ENCODE measurements at regions not wholly inside any gene's neighbourhood (a gene's known extent, or its start where the extent isn't known, plus 50 kb on each side); places are given as distances from the start of the nearest gene placed in this dataset.
A peak's percentile ranks its signal among the peaks of the same experiment; 100 is the strongest.
"Not testable (repeated sequence)": the region's sequence is repeated elsewhere in the genome, so short reads cannot be mapped to it uniquely, and the experiment has no call there.

DNA sequence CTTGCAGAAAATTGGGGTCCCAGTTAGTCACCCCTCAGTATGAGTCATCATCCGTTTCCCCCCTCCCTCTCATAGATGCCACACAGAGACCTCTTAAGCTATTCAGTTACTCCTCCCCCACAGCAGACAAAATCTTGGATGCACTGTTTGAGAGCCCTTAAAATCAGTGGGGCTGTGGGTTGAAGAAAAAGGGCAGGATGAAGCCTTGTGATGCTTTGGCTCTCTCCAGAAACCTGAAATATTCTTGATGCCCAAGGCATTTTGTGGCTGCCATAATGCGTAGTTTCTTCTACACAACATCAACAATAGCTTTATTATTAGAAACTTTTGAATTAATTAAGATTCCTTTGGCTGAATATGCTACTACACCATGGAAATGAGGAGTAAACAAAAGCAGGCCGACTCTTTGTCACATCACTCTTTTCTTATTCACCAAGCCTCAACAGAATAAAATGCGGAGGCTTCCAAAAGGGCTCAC lies 133.8 kb downstream of the MRPS30 start:
- DNase-seq (ENCODE audit: low read depth, low spot score) = no peak

DNA sequence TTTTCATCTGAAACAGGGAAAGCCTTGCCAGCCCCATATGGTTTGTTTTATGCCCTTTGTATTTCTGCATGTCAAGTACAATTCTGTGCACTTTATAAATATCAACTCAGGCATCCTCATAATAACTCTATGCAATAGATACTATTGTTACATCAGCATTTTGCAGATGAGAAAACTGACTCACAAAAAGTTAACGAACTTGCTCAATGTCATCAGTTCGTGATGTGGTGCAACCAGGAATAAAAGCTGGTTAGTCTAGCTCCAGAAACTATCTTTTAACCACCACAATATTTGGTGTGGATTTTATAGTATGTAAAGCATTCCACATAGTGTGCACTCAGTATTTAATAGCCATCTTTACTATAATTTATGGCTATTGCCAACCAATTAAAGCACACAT lies 134.9 kb downstream of the MRPS30 start:
- no peak for DNase-seq (ENCODE audit: low read depth, low spot score)

DNA sequence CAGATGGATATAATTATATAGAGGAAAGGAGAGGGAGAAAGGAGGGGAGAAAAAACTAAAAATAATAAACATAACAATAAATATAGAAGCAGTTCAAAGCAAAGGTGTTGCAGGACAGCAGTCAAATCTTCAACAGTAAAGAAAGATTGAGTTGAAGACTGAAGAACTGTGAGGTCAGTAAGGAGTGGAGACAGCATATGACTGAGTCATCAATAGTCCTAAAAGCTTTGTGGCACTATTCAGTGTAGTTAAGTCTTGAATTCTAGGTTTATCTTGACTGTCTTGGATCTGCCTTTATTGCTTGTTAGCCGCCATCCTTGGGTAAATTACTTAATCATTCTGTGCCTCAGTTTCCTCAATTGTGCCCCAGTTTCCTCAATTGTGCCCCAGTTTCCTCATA lies 137.0 kb downstream of the MRPS30 start:
- DNase-seq (ENCODE audit: low read depth, low spot score) = no peak

DNA sequence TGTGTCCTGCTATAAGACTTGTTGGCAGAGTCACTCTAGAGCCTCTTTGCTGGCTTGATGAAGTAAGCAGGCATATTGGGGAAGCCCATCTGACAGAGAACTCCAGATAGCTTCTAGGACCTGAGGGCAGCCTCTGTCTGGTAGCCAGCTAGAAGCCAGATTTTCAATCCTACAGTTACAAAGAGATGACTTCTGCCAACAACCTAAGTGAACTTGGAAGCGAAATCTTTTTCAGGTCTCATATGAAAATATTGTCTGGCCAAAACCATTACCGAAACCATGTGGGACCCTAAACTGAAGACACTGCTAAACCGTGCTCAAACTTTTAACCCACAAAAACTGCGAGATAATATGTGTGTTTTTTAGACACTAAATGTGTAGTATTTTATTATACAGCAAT lies 140.9 kb downstream of the MRPS30 start:
- DNase-seq (ENCODE audit: low read depth, low spot score) = no peak

DNA sequence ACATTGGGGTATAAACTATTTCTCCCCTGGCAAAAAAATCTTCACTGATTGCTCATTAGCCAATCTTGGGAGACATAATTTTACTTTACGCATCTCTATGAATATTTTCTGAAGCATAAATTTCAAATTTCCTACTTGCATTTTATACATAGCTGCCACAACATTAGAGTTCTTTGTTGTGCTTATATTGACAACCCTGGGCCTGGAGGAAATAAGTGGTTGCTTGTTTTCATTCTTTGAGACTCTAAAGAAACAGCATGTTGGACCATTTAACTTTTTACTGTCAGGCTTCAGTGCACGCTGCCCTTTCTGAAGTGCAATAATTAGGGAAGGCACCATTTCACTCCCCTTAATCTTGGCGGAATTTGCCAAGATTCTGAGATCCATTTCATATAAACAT lies 142.6 kb downstream of the MRPS30 start:
- no peak for DNase-seq (ENCODE audit: low read depth, low spot score)

DNA sequence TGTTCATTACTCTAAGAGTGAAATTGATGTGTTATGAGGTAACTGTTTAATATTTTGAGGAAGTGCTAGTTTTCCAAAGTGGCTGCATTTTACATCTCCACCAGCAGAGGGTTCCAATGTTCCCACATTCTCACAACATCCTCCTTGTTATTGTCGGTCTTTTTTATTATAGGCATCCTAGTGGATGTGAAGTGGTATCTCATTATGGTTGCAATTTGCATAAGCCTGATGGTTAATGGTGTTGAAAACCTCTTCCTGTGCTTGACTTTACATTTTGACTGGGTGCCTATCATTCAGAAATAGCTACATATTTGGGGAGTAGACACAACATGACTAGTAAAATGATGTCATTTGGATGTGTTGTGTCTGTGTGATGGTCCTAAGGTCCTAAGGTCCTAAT lies 143.6 kb downstream of the MRPS30 start:
- no peak for DNase-seq (ENCODE audit: low read depth, low spot score)

DNA sequence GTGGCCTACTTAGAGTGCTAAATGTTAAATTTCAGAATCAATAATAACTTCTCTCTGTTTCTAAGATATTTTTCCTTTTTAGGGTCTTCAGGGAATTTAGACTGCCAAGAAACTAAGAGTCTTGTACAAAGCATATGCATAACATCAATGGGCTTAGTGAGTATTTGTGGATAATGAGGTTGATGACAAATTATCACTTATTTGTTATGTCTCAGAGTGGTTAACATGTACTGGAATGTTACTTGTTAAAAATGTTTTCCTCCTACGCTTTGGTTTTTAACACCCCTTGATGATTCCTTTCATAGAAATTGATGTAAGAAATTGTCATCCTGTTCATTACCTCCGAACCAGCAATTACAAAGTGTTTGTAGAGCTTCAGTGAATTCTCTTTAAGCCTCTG lies 144.3 kb downstream of the MRPS30 start:
- DNase-seq (ENCODE audit: low read depth, low spot score) = no peak

DNA sequence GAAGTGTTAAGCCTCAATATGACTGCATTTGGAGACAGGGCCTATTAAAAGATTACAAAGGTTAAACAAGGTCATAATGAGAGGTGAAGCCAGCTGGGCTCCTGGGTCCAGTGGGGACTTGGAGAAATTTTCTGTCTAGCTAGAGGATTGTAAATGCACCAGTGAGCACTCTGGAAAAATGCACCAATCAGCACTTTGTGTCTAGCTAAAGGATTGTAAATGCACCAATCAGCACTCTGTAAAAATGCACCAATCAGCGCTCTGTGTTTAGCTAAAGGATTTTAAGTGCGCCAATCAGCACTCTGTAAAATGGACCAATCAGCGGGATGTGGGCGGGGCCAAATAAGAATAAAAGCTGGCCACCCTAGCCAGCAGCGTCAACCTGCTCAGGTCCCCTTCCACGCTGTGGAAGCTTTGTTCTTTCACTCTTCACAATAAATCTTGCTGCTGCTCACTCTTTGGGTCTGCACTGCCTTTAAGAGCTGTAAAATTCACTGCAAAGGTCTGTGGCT lies 150.3 kb downstream of the MRPS30 start:
- DNase-seq (ENCODE audit: low read depth, low spot score) = not testable (repeated sequence)

DNA sequence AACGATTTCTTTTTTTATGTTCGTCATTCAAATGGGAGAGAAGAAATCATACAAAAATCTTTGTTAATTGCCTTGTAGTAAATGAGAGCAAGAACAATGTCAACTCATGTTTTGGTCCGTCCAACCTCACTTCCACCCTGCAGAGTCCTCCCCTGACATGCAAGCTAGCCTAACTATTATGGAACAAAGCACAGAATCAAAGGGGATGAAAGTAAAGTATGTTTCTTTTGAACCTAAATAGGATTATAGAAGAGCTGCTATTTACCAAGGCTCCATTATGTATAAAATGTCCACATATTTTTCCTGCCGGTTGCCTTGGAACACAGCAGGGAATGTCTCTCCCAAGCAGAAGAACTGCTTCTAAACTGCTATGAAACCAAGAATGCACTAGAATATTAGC lies 161.1 kb downstream of the MRPS30 start:
- no peak for DNase-seq (ENCODE audit: low read depth, low spot score)

DNA sequence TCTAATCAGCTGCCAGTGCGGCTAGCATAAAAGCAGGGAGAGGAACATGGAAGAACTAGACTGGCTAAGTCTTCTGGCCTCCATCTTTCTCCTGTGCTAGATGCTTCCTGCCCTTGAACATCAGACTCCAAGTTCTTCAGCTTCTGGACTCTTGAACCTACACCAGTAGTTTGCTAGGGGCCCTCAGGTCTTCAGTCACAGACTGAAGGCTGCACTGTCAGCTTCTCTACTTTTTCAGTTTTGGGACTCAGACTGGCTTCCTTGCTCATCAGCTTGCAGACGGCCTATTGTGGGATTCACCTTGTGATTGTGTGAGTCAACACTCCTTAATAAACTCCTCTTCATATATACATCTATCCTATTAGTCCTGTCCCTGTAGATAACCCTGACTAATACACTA lies 162.2 kb downstream of the MRPS30 start:
- DNase-seq (ENCODE audit: low read depth, low spot score) = not testable (repeated sequence)

DNA sequence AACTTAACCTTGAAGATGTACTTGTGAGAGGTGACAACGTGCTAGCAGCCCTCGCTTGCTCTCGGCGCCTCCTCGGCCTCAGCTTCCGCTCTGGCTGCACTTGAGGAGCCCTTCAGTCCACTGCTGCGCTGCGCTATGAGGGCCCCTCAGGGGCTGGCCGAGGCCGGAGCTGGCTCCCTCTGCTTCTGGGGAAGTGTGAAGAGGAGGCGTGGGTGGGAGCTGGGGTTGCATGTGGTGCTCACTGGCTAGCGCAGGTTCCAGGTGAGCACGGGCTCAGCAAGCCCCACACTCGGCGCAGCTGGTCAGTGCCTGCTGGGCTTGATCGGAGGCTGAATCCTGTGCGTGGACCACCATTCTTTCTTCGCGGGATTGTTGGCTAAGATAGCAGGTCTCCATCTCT lies 166.1 kb downstream of the MRPS30 start:
- DNase-seq (ENCODE audit: low read depth, low spot score) = no peak

DNA sequence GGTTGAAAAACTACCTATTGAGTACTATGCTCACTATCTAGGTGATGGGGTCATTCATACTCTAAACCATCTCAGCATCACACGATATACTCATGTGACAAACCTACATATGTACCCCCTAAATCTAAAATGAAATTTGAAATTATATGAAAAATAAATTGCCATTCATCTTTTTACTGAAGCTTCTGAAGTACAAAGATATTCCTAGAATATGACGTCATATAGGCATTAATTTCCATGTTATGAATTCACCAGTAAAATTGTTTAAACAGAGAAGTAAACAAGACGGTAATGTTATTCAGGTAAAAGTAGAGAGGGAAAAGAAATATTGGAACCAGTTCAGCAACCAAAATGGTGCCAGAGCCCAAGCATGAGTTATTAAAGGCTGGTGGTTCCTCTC lies 173.0 kb downstream of the MRPS30 start:
- DNase-seq (ENCODE audit: low read depth, low spot score) = no peak

DNA sequence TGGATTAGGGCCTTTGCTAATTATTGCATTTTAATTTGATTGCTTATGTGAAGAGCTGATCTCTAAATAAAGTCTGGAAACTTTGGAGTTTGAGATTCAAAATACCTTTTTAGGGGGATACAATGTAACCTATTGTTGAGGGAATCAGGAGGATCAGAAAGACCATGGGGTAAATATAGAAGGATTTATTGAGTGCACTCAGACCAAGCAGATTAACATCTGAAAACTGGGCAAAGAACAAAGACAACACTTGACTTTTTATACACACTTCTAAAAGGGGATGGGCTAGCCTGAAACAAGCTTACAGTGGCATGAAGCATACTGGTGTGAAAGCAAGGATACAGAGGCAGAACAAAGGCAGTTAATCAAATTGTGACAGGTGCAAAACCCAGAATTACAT lies 174.3 kb downstream of the MRPS30 start:
- DNase-seq (ENCODE audit: low read depth, low spot score) = peak; percentile 7

DNA sequence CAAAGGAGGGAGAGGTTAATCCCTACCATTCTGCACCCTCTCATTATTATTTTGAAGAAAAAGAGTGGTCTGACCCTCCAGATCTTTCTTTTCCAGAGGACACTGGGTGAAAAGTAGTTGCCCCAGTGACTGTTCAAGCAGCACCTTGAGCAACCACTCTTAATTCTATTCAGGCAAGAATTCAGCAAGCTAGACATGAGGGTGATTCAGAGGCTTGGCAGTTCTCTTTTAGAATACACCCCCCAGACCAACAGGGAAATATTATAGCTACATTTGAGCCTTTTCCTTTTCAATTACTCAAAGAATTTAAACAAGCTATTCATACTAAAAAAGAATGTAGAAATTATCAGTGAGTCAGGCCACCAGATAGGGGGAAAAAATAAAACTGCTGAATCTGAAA lies 178.3 kb downstream of the MRPS30 start:
- DNase-seq (ENCODE audit: low read depth, low spot score) = no peak

DNA sequence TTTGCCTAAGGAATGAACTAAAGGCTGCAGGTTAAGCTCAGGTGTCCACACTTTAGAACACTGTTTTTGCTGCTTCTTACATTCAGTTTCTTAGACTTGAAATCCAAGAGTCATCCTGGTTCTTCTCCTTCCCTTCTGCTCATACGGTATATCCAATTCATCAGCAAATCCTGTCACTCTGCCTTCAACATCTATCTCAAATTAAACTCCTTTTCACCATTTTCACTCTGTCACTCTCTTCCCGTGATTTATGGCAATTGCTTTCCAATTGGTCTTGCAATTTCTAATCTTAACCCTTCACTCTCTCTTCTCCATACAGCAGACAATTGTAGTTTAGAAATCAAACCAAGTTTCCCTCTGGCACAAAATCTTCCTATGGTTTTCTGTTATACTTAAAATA lies 182.9 kb downstream of the MRPS30 start:
- DNase-seq (ENCODE audit: low read depth, low spot score) = no peak

DNA sequence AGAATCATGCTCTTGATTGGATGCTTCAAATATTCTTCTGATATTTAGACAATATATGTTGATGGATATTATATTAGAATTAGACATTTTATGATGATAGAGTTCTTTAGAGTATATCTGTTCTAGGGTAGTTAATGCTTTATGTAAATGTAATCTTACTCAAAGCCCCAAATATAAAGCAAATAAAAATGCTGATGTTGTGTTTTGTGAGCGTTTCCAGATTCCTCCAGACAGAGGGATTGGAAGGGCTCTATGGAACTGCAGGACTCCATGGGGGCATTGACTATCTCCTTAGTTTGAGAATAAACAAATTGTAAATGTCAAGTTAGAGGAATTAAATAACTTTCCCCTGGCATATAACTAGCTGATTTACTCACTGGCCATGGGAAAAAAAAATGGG lies 184.5 kb downstream of the MRPS30 start:
- no peak for DNase-seq (ENCODE audit: low read depth, low spot score)

DNA sequence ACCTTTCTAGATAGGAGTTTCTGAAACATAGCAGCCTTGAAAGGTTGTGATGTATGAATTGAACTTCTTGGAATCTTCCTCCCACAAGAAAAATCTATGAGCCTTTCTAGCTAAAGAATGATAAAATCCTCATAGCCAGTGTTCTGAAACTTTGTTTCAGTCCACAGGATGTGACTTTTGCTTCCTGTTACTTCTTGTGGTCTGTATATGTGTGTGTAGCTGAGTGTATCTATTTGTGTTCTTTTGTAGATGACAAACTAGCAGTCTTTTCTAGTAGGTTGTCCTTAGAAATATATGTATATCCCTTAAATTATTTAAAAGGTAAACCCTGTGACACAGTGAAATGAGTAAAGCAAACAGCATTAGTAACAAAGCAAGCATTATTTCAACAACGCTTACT lies 188.8 kb downstream of the MRPS30 start:
- no peak for DNase-seq (ENCODE audit: low read depth, low spot score)

DNA sequence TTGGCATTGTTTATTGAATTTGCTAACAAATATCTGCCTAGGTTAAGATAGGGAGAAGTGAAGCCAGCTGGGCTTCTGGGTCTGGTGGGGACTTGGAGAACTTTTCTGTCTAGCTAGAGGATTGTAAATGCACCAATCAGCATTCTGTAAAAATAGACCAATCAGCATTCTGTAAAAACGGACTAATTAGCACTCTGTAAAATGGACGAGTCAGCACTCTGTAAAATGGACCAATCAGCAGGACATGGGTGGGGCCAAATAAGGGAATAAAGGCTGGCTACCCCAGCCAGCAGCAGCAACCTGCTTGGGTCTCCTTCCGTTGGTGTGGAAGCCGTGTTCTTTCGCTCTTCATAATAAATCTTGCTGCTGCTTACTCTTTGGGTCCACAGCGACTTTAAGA lies 198.4 kb downstream of the MRPS30 start:
- DNase-seq (ENCODE audit: low read depth, low spot score) = not testable (repeated sequence)

DNA sequence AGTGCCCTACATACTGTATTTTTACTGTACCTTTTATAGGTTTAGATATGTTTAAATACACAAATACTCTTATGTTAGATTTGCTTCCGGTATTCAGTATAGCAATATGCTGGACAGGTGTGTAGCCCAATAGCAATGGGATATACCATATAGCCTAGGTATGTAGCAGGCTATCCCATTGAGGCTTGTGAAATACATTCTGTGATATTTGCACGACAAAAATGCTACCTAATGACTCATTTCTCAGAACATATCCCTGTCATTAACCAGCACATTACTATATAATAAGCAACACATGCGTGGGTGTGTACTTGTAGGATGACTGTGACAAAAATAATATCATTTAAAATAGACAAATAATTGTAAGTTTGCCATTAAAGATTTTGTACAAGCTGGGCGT lies 208.8 kb downstream of the MRPS30 start:
- DNase-seq (ENCODE audit: low read depth, low spot score) = no peak

DNA sequence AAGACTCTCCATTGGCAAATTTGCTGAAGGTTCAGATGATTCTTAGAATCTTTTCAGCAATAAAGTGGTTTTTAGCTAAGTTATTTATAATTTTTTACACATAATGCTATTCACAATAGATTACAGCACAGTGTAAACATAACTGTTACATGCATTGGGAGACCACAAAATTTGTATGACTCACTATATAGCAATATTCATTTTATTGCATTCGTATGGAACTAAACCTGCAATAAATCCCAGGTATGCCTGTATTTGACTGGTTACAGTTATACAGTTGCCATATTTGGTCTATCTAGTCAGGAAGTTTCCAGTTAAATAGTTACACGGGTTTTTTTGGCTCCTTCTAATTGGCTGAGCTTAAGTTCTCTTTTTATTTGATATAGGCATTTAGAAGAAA lies 220.8 kb downstream of the MRPS30 start:
- no peak for DNase-seq (ENCODE audit: low read depth, low spot score)

DNA sequence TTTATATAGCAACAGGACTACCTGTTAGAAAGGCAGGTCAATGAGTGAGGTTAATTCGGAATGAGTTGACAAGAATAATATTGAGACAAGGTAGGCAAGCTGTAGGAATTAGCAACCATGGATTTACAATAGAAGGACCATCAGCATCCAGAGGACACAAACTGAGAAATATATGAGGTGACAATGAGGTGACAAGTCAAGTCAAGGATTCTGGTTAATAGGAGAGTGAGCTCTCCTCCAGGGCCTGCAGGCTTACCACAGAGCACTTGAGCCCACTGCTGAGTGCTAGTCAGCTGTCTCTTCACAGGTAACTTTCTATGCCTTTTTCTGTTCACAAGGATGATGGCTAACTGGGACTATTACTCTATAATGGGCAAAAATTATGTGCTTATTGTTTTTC lies 227.2 kb downstream of the MRPS30 start:
- no peak for DNase-seq (ENCODE audit: low read depth, low spot score)

DNA sequence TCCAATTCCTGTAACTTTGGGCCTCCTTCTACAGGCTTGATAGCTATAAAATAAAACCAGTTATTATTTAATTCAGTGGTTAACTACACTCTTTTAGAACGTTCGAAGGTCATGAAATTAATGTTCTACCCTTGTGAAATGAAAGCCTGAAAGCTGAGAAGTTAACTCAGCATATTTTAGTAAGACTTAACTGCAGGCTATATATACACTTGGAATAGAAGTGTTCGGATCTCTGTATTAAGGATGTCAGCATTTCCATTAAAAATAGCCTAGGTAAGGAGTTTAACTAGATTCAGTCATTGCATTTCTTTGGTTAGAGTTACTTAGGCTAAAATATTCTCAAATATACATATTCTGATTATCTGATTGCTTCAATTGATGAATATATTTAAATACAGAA lies 229.2 kb downstream of the MRPS30 start:
- no peak for DNase-seq (ENCODE audit: low read depth, low spot score)

DNA sequence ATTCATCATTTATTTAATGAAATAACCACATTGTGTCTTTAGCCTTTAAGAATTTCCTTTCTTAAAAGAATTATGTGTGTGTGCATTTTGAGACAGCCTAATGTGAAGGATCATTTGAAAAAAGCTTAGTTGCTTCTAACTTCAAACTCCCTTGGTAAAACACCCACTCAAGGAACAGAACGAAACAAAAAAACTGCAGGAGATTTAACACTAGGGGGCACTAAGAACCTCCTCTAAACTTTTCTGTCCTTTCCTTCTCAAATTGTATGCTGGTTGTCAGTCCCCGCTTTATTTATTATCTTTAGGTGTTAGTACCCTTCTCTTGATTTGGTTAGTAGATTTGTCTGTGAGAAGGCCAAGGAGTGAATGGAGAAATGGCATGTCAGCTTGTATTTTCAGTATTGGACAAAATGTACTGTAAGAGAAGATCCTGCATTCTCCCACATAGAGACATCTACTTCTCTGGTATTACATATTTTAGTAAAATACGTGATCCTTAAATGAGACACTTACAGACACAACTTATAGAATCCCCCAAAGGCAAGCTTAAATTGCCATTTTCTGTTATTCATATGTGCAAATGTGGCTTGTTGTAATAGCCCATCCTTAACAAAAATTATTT lies 229.7 kb downstream of the MRPS30 start:
- DNase-seq (ENCODE audit: low read depth, low spot score) = no peak

DNA sequence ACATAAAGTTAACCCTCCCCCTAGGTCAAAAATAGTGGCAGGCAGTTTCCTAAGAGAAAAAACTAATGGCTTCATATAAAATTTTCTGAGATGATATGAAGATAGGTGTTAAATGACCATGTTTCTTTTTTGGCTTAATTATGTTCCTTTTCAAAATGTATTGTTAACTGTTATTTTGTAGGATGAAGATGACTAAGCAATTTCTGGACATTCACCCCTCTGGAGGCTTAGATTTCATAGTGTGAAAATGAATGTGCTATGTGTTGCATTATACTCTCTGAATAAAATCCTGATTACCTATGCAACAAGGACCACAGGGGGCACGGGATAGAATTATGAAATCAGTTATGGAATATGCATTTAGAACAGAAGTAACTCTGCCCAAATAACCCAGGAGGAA lies 233.5 kb downstream of the MRPS30 start:
- DNase-seq (ENCODE audit: low read depth, low spot score) = no peak

All from iPS DF 19.7 (cell line).